GM12874 (cell line): ENCODE measurements at regions not wholly inside any gene's neighbourhood (a gene's known extent, or its start where the extent isn't known, plus 50 kb on each side); places are given as distances from the start of the nearest gene placed in this dataset.

Experiments used
- CTCF ChIP-seq: IDR thresholded peaks from 2 replicates; pipeline ENCODE4 v1.5.1; 2011; ENCODE audit warnings: low read depth, mild to moderate bottlenecking, control low read depth, low read length, moderate library complexity; ENCODE audit not compliant: insufficient read depth

- no peak for TF ChIP-seq CTCF
Measured at GRCh38 chr3:156059950-156060501, 60.4 kb upstream of the KCNAB1 start.

- TF ChIP-seq CTCF = no peak
Measured at GRCh38 chr3:156070028-156070427, 50.4 kb upstream of the KCNAB1 start.
